ENCODE measurements at regions not wholly inside any gene's neighbourhood (a gene's known extent, or its start where the extent isn't known, plus 50 kb on each side); places are given as distances from the start of the nearest gene placed in this dataset.

GRCh38 chr6:8274226-8274625 lies 161.1 kb downstream of the SLC35B3 start:
- no peak overlapping the region for H3K14ac ChIP-seq (ENCODE audit: low read length)
- no peak for DNase-seq
- H2BK120ac ChIP-seq (ENCODE audit: insufficient read depth, low read length, poor library complexity), result no peak overlapping the region
- H3K4ac ChIP-seq (ENCODE audit: low read depth, low read length), result no peak overlapping the region
- no peak overlapping the region for H2BK5ac ChIP-seq (ENCODE audit: low read depth, low read length, poor library complexity)
- no peak overlapping the region for H3K4me2 ChIP-seq (ENCODE audit: low read length)
- H3K18ac ChIP-seq (ENCODE audit: low read length), result no peak overlapping the region
- no peaks in the 10 kb centered on the region for H3K9me3 ChIP-seq (ENCODE audit: insufficient read depth, low read depth, low read length)
- no peaks in the 10 kb centered on the region for H3K79me2 ChIP-seq (ENCODE audit: control insufficient read depth, insufficient read depth, low read length, poor library complexity)
- H3K79me1 ChIP-seq (ENCODE audit: low read length), result no peaks in the 10 kb centered on the region
- no peak overlapping the region for H3K27ac ChIP-seq (ENCODE audit: low read depth, low read length)
- no CpG with 5 or more reads among the region's 3 CpGs for WGBS (ENCODE audit: extremely low coverage, insufficient coverage, insufficient read length)
- H4K91ac ChIP-seq (ENCODE audit: low read depth, low read length), result no peak overlapping the region
- H3K9ac ChIP-seq (ENCODE audit: low read length), result no peak overlapping the region
- no peak overlapping the region for H2BK12ac ChIP-seq (ENCODE audit: low read length)
- no peak overlapping the region for H2AK5ac ChIP-seq (ENCODE audit: low read length)
- no peak overlapping the region for H3K4me3 ChIP-seq (ENCODE audit: low read depth, low read length)
- no peak overlapping the region for H4K12ac ChIP-seq (ENCODE audit: low read depth, low read length)
- no peaks in the 10 kb centered on the region for H3K27me3 ChIP-seq (ENCODE audit: insufficient read depth, low read length)
- no peak overlapping the region for H3K23ac ChIP-seq (ENCODE audit: low read length)
- no peak overlapping the region for H2AFZ ChIP-seq (ENCODE audit: insufficient read depth, low read length, poor library complexity)
- H3K36me3 ChIP-seq (ENCODE audit: control insufficient read depth in 1 of 2, insufficient read depth in 2 of 2, low read length in 2 of 2), result no peaks in the 10 kb centered on the region
- H3K4me1 ChIP-seq (ENCODE audit: control insufficient read depth in 1 of 2, insufficient read depth in 2 of 2, low read length in 2 of 2), result peaks cover 0 to 4% of the 10 kb centered on the region in 2 experiments
- H4K8ac ChIP-seq (ENCODE audit: low read depth, low read length), result no peak overlapping the region

- no peaks in the 10 kb centered on the region for H3K79me1 ChIP-seq (ENCODE audit: low read length)
- no CpG with 5 or more reads among the region's 2 CpGs for WGBS (ENCODE audit: extremely low coverage, insufficient coverage, insufficient read length)
- DNase-seq, result no peak
- H4K8ac ChIP-seq (ENCODE audit: low read depth, low read length), result no peak overlapping the region
- H3K27me3 ChIP-seq (ENCODE audit: insufficient read depth, low read length), result no peaks in the 10 kb centered on the region
- no peak overlapping the region for H3K23ac ChIP-seq (ENCODE audit: low read length)
- H3K36me3 ChIP-seq (ENCODE audit: control insufficient read depth in 1 of 2, insufficient read depth in 2 of 2, low read length in 2 of 2), result no peaks in the 10 kb centered on the region
- no peak overlapping the region for H3K4me2 ChIP-seq (ENCODE audit: low read length)
- no peak overlapping the region for H3K4ac ChIP-seq (ENCODE audit: low read depth, low read length)
- H3K14ac ChIP-seq (ENCODE audit: low read length), result no peak overlapping the region
- H2BK5ac ChIP-seq (ENCODE audit: low read depth, low read length, poor library complexity), result no peak overlapping the region
- H3K79me2 ChIP-seq (ENCODE audit: control insufficient read depth, insufficient read depth, low read length, poor library complexity), result no peaks in the 10 kb centered on the region
- H3K27ac ChIP-seq (ENCODE audit: low read depth, low read length), result no peak overlapping the region
- no peak overlapping the region for H2AK5ac ChIP-seq (ENCODE audit: low read length)
- no peak overlapping the region for H3K4me3 ChIP-seq (ENCODE audit: low read depth, low read length)
- peaks cover 1% of the 10 kb centered on the region for H3K9me3 ChIP-seq (ENCODE audit: insufficient read depth, low read depth, low read length)
- no peak overlapping the region for H2BK12ac ChIP-seq (ENCODE audit: low read length)
- no peak overlapping the region for H4K91ac ChIP-seq (ENCODE audit: low read depth, low read length)
- no peak overlapping the region for H4K12ac ChIP-seq (ENCODE audit: low read depth, low read length)
- no peak overlapping the region for H2BK120ac ChIP-seq (ENCODE audit: insufficient read depth, low read length, poor library complexity)
- H2AFZ ChIP-seq (ENCODE audit: insufficient read depth, low read length, poor library complexity), result no peak overlapping the region
- peaks cover 0 to 1% of the 10 kb centered on the region in 2 experiments for H3K4me1 ChIP-seq (ENCODE audit: control insufficient read depth in 1 of 2, insufficient read depth in 2 of 2, low read length in 2 of 2)
- no peak overlapping the region for H3K9ac ChIP-seq (ENCODE audit: low read length)
- no peak overlapping the region for H3K18ac ChIP-seq (ENCODE audit: low read length)
Observed at GRCh38 chr6:8269872-8270454, 165.4 kb downstream of the SLC35B3 start.

GRCh38 chr6:8269094-8269493 lies 166.3 kb downstream of the SLC35B3 start:
- peaks cover 0 to 1% of the 10 kb centered on the region in 2 experiments for H3K4me1 ChIP-seq (ENCODE audit: control insufficient read depth in 1 of 2, insufficient read depth in 2 of 2, low read length in 2 of 2)
- no peak overlapping the region for H3K4ac ChIP-seq (ENCODE audit: low read depth, low read length)
- H3K79me2 ChIP-seq (ENCODE audit: control insufficient read depth, insufficient read depth, low read length, poor library complexity), result no peaks in the 10 kb centered on the region
- H3K18ac ChIP-seq (ENCODE audit: low read length), result no peak overlapping the region
- H4K91ac ChIP-seq (ENCODE audit: low read depth, low read length), result no peak overlapping the region
- H3K27ac ChIP-seq (ENCODE audit: low read depth, low read length), result no peak overlapping the region
- DNase-seq, result no peak
- H2AK5ac ChIP-seq (ENCODE audit: low read length), result no peak overlapping the region
- no CpG with 5 or more reads among the region's 2 CpGs for WGBS (ENCODE audit: extremely low coverage, insufficient coverage, insufficient read length)
- no peak overlapping the region for H3K23ac ChIP-seq (ENCODE audit: low read length)
- no peak overlapping the region for H2BK120ac ChIP-seq (ENCODE audit: insufficient read depth, low read length, poor library complexity)
- no peak overlapping the region for H2BK5ac ChIP-seq (ENCODE audit: low read depth, low read length, poor library complexity)
- peaks cover 1% of the 10 kb centered on the region for H3K9me3 ChIP-seq (ENCODE audit: insufficient read depth, low read depth, low read length)
- no peak overlapping the region for H3K4me3 ChIP-seq (ENCODE audit: low read depth, low read length)
- H2AFZ ChIP-seq (ENCODE audit: insufficient read depth, low read length, poor library complexity), result no peak overlapping the region
- no peaks in the 10 kb centered on the region for H3K36me3 ChIP-seq (ENCODE audit: control insufficient read depth in 1 of 2, insufficient read depth in 2 of 2, low read length in 2 of 2)
- no peak overlapping the region for H2BK12ac ChIP-seq (ENCODE audit: low read length)
- no peak overlapping the region for H3K14ac ChIP-seq (ENCODE audit: low read length)
- no peaks in the 10 kb centered on the region for H3K79me1 ChIP-seq (ENCODE audit: low read length)
- H3K4me2 ChIP-seq (ENCODE audit: low read length), result no peak overlapping the region
- no peak overlapping the region for H4K8ac ChIP-seq (ENCODE audit: low read depth, low read length)
- no peak overlapping the region for H3K9ac ChIP-seq (ENCODE audit: low read length)
- no peak overlapping the region for H4K12ac ChIP-seq (ENCODE audit: low read depth, low read length)
- H3K27me3 ChIP-seq (ENCODE audit: insufficient read depth, low read length), result no peaks in the 10 kb centered on the region

GRCh38 chr6:8268606-8269005 lies 166.3 kb upstream of the EEF1E1 start:
- Histone ChIP-seq H3K14ac (ENCODE audit: low read length) (no peak overlapping the region), H3K4me1 (ENCODE audit: control insufficient read depth in 1 of 2, insufficient read depth in 2 of 2, low read length in 2 of 2) (peaks cover 1 to 2% of the 10 kb centered on the region in 2 experiments), H4K91ac (ENCODE audit: low read depth, low read length) (no peak overlapping the region), H3K4me2 (ENCODE audit: low read length) (no peak overlapping the region), H2BK12ac (ENCODE audit: low read length) (no peak overlapping the region), H3K23ac (ENCODE audit: low read length) (no peak overlapping the region), H3K18ac (ENCODE audit: low read length) (no peak overlapping the region), H3K4ac (ENCODE audit: low read depth, low read length) (no peak overlapping the region), H3K36me3 (ENCODE audit: control insufficient read depth in 1 of 2, insufficient read depth in 2 of 2, low read length in 2 of 2) (no peaks in the 10 kb centered on the region), H3K4me3 (ENCODE audit: low read depth, low read length) (no peak overlapping the region), H2AK5ac (ENCODE audit: low read length) (no peak overlapping the region), H2BK120ac (ENCODE audit: insufficient read depth, low read length, poor library complexity) (no peak overlapping the region), H3K79me1 (ENCODE audit: low read length) (no peaks in the 10 kb centered on the region), H4K8ac (ENCODE audit: low read depth, low read length) (no peak overlapping the region), H4K12ac (ENCODE audit: low read depth, low read length) (no peak overlapping the region), H3K9ac (ENCODE audit: low read length) (no peak overlapping the region), H3K9me3 (ENCODE audit: insufficient read depth, low read depth, low read length) (peaks cover 1% of the 10 kb centered on the region), H3K79me2 (ENCODE audit: control insufficient read depth, insufficient read depth, low read length, poor library complexity) (no peaks in the 10 kb centered on the region), H2BK5ac (ENCODE audit: low read depth, low read length, poor library complexity) (no peak overlapping the region), H3K27me3 (ENCODE audit: insufficient read depth, low read length) (no peaks in the 10 kb centered on the region), H3K27ac (ENCODE audit: low read depth, low read length) (no peak overlapping the region), H2AFZ (ENCODE audit: insufficient read depth, low read length, poor library complexity) (no peak overlapping the region)
- no CpG with 5 or more reads among the region's 9 CpGs for WGBS (ENCODE audit: extremely low coverage, insufficient coverage, insufficient read length)
- DNase-seq, result no peak
